KMS-11 (cell line): ENCODE measurements at regions not wholly inside any gene's neighbourhood (a gene's known extent, or its start where the extent isn't known, plus 50 kb on each side); places are given as distances from the start of the nearest gene placed in this dataset.

Experiments used
- H2AFZ ChIP-seq: fragments of 200-600 bp; sonication (generic); 2 replicates; pipeline ENCODE4 v1.6.1; 2016; ENCODE audit warnings: antibody characterized with exemption, mixed run types, low read depth
- H3K27ac ChIP-seq: fragments of 200-600 bp; sonication (generic); 2 replicates; pipeline ENCODE4 v1.6.1; 2016; ENCODE audit warnings: mild to moderate bottlenecking, mixed run types
- H3K27me3 ChIP-seq: fragments of 200-600 bp; sonication (generic); 2 replicates; pipeline ENCODE4 v1.6.1; 2017; ENCODE audit warnings: mild to moderate bottlenecking, low read depth, mixed run types, moderate library complexity; ENCODE audit not compliant: insufficient read depth
- H3K36me3 ChIP-seq: fragments of 200-600 bp; sonication (generic); 2 replicates; pipeline ENCODE4 v1.6.1; 2017; ENCODE audit warnings: mild to moderate bottlenecking, mixed run types; ENCODE audit not compliant: insufficient read depth
- H3K4me1 ChIP-seq: fragments of 200-600 bp; sonication (generic); 2 replicates; pipeline ENCODE4 v1.6.1; 2016; ENCODE audit warnings: mild to moderate bottlenecking, low read depth, mixed run types; ENCODE audit not compliant: poor library complexity, severe bottlenecking
- H3K4me2 ChIP-seq: fragments of 200-600 bp; sonication (generic); 2 replicates; pipeline ENCODE4 v1.7.0; 2016; ENCODE audit warnings: mild to moderate bottlenecking, mixed run types
- H3K4me3 ChIP-seq: fragments of 200-600 bp; sonication (generic); IDR thresholded peaks from 2 replicates; pipeline ENCODE4 v1.6.1; 2017; ENCODE audit warnings: low read depth, low read length, mixed read lengths; ENCODE audit not compliant: insufficient read depth
- H3K79me2 ChIP-seq: fragments of 200-600 bp; sonication (generic); 2 replicates; pipeline ENCODE4 v1.6.1; 2016; ENCODE audit warnings: low read depth, mixed run types; ENCODE audit not compliant: insufficient read depth
- H3K9ac ChIP-seq: fragments of 200-600 bp; sonication (generic); 2 replicates; pipeline ENCODE4 v1.6.1; 2016; ENCODE audit warnings: mild to moderate bottlenecking, mixed run types
- H4K20me1 ChIP-seq: fragments of 200-600 bp; sonication (generic); 2 replicates; pipeline ENCODE4 v1.6.1; 2016; ENCODE audit warnings: mild to moderate bottlenecking, mixed run types; ENCODE audit not compliant: insufficient read depth
- CTCF ChIP-seq: fragments of 200-600 bp; sonication (generic); conservative IDR thresholded peaks from 2 replicates; pipeline ENCODE4 v1.6.1; 2017; ENCODE audit warnings: low read depth, mild to moderate bottlenecking, antibody characterized with exemption, low read length, moderate library complexity, mixed read lengths

- no peaks in the 10 kb centered on the region for H3K4me1 ChIP-seq
- no peak overlapping the region for H2AFZ ChIP-seq
- H3K36me3 ChIP-seq, result no peaks in the 10 kb centered on the region
- H3K79me2 ChIP-seq, result no peaks in the 10 kb centered on the region
- H3K4me2 ChIP-seq, result no peak overlapping the region
- H3K9ac ChIP-seq, result no peak overlapping the region
- H3K27ac ChIP-seq, result no peak overlapping the region
- TF ChIP-seq CTCF, result no peak
- H3K4me3 ChIP-seq, result no peak overlapping the region
- no peaks in the 10 kb centered on the region for H3K27me3 ChIP-seq
- no peaks in the 10 kb centered on the region for H4K20me1 ChIP-seq
Measured at GRCh38 chr2:194323740-194324139, 1333.3 kb upstream of the SLC39A10 start.

GRCh38 chr2:194320520-194320919 is 1336.5 kb upstream of the SLC39A10 start:
- Histone ChIP-seq H3K4me3 (no peak overlapping the region), H3K4me1 (no peaks in the 10 kb centered on the region), H4K20me1 (no peaks in the 10 kb centered on the region), H3K27me3 (no peaks in the 10 kb centered on the region), H3K9ac (no peak overlapping the region), H3K4me2 (no peak overlapping the region), H3K27ac (no peak overlapping the region), H3K36me3 (no peaks in the 10 kb centered on the region), H3K79me2 (no peaks in the 10 kb centered on the region), H2AFZ (no peak overlapping the region)
- no peak for TF ChIP-seq CTCF

GRCh38 chr2:194319222-194319992 is 1337.6 kb upstream of the SLC39A10 start:
- H3K4me2 ChIP-seq, result no peak overlapping the region
- no peak overlapping the region for H3K4me3 ChIP-seq
- no peaks in the 10 kb centered on the region for H3K27me3 ChIP-seq
- H3K36me3 ChIP-seq, result no peaks in the 10 kb centered on the region
- H2AFZ ChIP-seq, result no peak overlapping the region
- H3K9ac ChIP-seq, result no peak overlapping the region
- H3K4me1 ChIP-seq, result no peaks in the 10 kb centered on the region
- peak; percentile 40; the same call in 1 of the 2 replicates for TF ChIP-seq CTCF
- H3K79me2 ChIP-seq, result no peaks in the 10 kb centered on the region
- no peak overlapping the region for H3K27ac ChIP-seq
- no peaks in the 10 kb centered on the region for H4K20me1 ChIP-seq

GRCh38 chr2:194314042-194314441 is 1343.0 kb upstream of the SLC39A10 start:
- Histone ChIP-seq H3K79me2 (no peaks in the 10 kb centered on the region), H4K20me1 (no peaks in the 10 kb centered on the region), H3K27me3 (no peaks in the 10 kb centered on the region), H3K9ac (no peak overlapping the region), H3K36me3 (no peaks in the 10 kb centered on the region), H3K27ac (no peak overlapping the region), H3K4me3 (no peak overlapping the region), H2AFZ (no peak overlapping the region), H3K4me2 (no peak overlapping the region), H3K4me1 (no peaks in the 10 kb centered on the region)
- TF ChIP-seq CTCF, result no peak
